ENCODE measurements at regions not wholly inside any gene's neighbourhood (a gene's known extent, or its start where the extent isn't known, plus 50 kb on each side); places are given as distances from the start of the nearest gene placed in this dataset.

- no peak for DNase-seq (ENCODE audit: extremely low spot score)
- ChIA-PET POLR2A (no interaction called here), CTCF (interaction anchor here (1.8 kb wide), 1 partner anchor 9 kb away, joined by 6 read pairs; no protein-coding TSS in a partner anchor)
- TF ChIP-seq CTCF (IDR thresholded peaks at IDR 0.05; ENCODE audit: control extremely low read depth, extremely low read depth, low read depth, missing control alignments) = no peak
Observed at GRCh38 chr12:13380297-13380696, 183.8 kb downstream of the EMP1 start.

- ChIA-PET CTCF (interaction anchor here (1.8 kb wide), 1 partner anchor 9 kb away, joined by 6 read pairs; no protein-coding TSS in a partner anchor), POLR2A (no interaction called here)
- DNase-seq (ENCODE audit: extremely low spot score) = no peak
- TF ChIP-seq CTCF (IDR thresholded peaks at IDR 0.05; ENCODE audit: control extremely low read depth, extremely low read depth, low read depth, missing control alignments) = no peak
Observed at GRCh38 chr12:13379531-13380188, 183.1 kb downstream of the EMP1 start.

GRCh38 chr12:13377698-13378097, 181.2 kb downstream of the EMP1 start:
- CTCF ChIA-PET = interaction anchor here (1.1 to 3.0 kb wide), 3 partner anchors 16 to 123 kb away, joined by 3 to 17 read pairs (median 3); no protein-coding TSS in a partner anchor
- POLR2A ChIA-PET = no interaction called here
- DNase-seq (ENCODE audit: extremely low spot score) = no peak
- no peak for TF ChIP-seq CTCF (IDR thresholded peaks at IDR 0.05; ENCODE audit: control extremely low read depth, extremely low read depth, low read depth, missing control alignments)

- no peak for DNase-seq (ENCODE audit: extremely low spot score)
- CTCF ChIA-PET = interaction anchor here (1.1 to 3.0 kb wide), 3 partner anchors 15 to 122 kb away, joined by 3 to 17 read pairs (median 3); no protein-coding TSS in a partner anchor
- POLR2A ChIA-PET = no interaction called here
- no peak for TF ChIP-seq CTCF (IDR thresholded peaks at IDR 0.05; ENCODE audit: control extremely low read depth, extremely low read depth, low read depth, missing control alignments)
Observed at GRCh38 chr12:13376610-13377373, 180.3 kb downstream of the EMP1 start.

GRCh38 chr12:13375583-13376345, 179.2 kb downstream of the EMP1 start:
- no peak for TF ChIP-seq CTCF (IDR thresholded peaks at IDR 0.05; ENCODE audit: control extremely low read depth, extremely low read depth, low read depth, missing control alignments)
- POLR2A ChIA-PET = no interaction called here
- no peak for DNase-seq (ENCODE audit: extremely low spot score)
- CTCF ChIA-PET = interaction anchor here (3.0 kb wide), 1 partner anchor 14 kb away, joined by 17 read pairs; no protein-coding TSS in a partner anchor

- POLR2A ChIA-PET = no interaction called here
- CTCF ChIA-PET = interaction anchor here (4.0 kb wide), 1 partner anchor 13 kb away, joined by 27 read pairs; no protein-coding TSS in a partner anchor
- no peak for TF ChIP-seq CTCF (IDR thresholded peaks at IDR 0.05; ENCODE audit: control extremely low read depth, extremely low read depth, low read depth, missing control alignments)
- DNase-seq (ENCODE audit: extremely low spot score) = no peak
Observed at GRCh38 chr12:13374793-13375192, 178.3 kb downstream of the EMP1 start.

Measured in GM10248 (cell line).